HG03469 (cell line): ENCODE measurements at regions not wholly inside any gene's neighbourhood (a gene's known extent, or its start where the extent isn't known, plus 50 kb on each side); places are given as distances from the start of the nearest gene placed in this dataset.

Source experiments
- ATAC-seq: cut with Tn5 transposase; IDR thresholded peaks from one replicate; pipeline ENCODE4 v1.9.1; 2021; ENCODE audit warnings: mild to moderate bottlenecking, moderate library complexity, moderate number of reproducible peaks; ENCODE audit not compliant: unreplicated experiment

GRCh38 chr21:26659182-26659581, 86.1 kb upstream of the CYYR1 start:
- ATAC-seq, result no peak

- no peak for ATAC-seq
Measured at GRCh38 chr21:26655460-26655859, 82.4 kb upstream of the CYYR1 start.

- ATAC-seq, result no peak
Measured at GRCh38 chr21:26653430-26653829, 80.3 kb upstream of the CYYR1 start.

- no peak for ATAC-seq
Measured at GRCh38 chr21:26652854-26653253, 79.8 kb upstream of the CYYR1 start.

- no peak for ATAC-seq
Measured at GRCh38 chr21:26641062-26641461, 68.0 kb upstream of the CYYR1 start.

- no peak for ATAC-seq
Measured at GRCh38 chr21:26637201-26637745, 64.2 kb upstream of the CYYR1 start.

- no peak for ATAC-seq
Measured at GRCh38 chr21:26635681-26636080, 62.6 kb upstream of the CYYR1 start.

GRCh38 chr21:26632691-26633090, 59.6 kb upstream of the CYYR1 start:
- no peak for ATAC-seq

- no peak for ATAC-seq
Measured at GRCh38 chr21:26626187-26626586, 53.1 kb upstream of the CYYR1 start.

- no peak for ATAC-seq
Measured at GRCh38 chr21:26624983-26625519, 52.0 kb upstream of the CYYR1 start.
